Globus pallidus (tissue), 1 donor: ENCODE measurements at regions not wholly inside any gene's neighbourhood (a gene's known extent, or its start where the extent isn't known, plus 50 kb on each side); places are given as distances from the start of the nearest gene placed in this dataset.

Experiments
- DNase-seq: peaks from one replicate; pipeline ENCODE4 v3.0.0-alpha.2; 2015; ENCODE audit warnings: low spot score

DNA sequence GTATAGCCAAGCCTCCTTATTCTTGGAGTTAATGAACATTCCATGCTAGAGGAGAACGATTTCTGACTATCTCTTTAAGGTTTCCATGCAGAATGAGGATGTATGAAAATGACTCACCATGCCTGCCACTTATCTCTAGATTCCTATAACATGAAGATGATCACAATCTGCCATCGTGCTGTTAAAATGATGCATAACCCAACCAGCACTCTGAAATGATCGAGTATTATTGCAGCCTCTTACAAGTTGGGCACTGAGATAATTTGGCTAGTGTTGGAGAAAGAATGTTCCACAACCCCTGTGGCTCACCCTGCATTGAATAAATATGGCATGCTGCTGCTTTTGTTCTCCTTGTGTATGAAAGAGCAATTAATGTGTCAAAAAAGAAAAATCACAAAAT is 1143.6 kb upstream of the WWC1 start:
- DNase-seq, result no peak

DNA sequence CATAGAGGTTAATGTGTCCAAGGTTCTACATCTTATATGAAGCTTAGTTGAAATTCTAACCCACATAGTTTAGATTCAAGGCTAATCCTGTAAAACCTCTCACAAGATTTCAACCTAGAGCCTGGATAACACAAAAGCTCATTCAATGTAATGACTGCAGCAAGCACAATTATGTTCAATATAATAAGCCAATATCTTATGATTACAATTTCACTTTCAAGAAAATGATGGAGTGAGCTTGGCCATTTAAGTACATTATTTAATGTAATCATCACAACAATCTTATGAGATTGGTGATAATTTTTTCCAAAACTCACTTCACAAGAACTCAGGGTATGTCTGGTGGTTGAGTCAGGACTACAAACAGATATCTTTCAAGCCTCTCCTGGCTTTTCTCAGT is 1140.8 kb upstream of the WWC1 start:
- DNase-seq, result no peak

DNA sequence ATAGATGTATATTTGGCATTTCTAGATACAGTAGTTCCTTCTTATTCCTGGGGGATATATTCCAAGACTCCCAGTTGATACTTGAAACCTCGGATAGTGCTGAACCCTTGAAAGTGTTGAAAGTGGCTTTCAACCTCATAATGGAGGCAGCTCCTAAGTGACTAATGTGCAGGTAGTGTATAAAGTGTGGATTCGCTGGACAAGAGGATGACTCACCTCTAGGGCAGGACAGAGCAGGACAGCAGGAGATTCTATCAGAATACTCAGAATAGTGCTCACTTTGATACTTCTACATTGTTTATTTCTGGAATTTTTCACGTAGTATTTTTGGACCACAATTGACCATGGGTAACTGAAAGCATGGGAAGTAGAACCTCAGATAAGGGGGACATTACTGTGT is 1138.9 kb upstream of the WWC1 start:
- no peak for DNase-seq

GRCh38 chr5:167155387-167156005 is 1135.9 kb upstream of the WWC1 start:
- DNase-seq, result no peak

DNA sequence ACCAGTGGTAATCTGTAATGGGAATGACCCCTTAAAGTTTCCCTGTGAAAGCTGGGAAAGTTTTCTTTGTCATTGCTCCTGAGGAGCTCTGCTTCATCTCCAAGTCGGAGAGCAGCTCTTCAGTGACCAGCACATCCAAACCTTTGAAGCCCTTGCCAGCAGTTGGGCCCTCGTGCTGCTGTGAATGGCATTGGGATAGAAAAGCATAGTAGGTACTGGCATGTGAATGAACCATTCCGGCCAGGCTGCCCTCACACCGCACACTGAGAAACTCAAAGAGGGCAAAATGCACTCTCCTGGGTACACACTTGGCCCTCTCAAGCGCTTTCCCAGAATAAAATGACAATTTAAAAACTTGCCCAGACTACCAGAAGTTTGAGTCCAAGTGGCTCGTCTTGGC is 1135.0 kb upstream of the WWC1 start:
- peak; percentile 14 for DNase-seq

DNA sequence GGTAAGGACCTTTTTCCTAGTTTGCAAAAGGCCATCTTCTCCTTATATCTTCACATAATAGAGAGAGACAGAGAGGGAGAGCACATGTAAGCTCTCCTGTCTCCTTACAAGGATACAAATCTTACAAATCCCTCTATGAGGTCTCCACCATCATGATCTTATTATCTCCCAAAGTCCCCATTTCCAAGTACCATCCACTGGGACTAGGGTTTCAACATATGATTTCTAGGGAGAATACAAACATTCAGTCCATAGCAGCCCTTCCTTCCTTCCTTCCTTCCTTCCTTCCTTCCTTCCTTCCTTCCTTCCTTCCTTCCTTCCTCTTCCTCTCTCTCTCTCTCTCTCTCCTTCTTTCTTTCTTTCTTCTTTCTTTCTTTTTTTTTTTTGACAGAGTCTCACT is 1132.9 kb upstream of the WWC1 start:
- DNase-seq, result no peak

DNA sequence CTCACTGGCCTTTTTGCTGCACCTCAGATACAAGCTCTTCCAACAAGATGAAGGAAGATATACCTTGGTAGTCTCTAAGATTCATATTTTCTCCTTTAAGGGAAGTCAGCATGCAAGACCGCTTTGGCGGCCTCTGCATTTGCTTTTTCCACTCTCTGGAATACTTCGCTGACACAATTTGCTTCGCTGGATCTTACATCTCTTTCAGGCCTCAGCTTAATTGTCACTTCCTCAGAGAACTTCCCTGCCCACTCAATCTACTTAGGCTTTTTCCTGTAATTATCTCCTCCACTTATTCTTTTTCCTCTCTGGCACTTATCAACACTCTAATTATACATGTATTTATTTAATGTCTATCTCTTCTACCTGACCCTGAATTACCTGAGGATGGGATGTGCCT is 1131.1 kb upstream of the WWC1 start:
- no peak for DNase-seq

DNA sequence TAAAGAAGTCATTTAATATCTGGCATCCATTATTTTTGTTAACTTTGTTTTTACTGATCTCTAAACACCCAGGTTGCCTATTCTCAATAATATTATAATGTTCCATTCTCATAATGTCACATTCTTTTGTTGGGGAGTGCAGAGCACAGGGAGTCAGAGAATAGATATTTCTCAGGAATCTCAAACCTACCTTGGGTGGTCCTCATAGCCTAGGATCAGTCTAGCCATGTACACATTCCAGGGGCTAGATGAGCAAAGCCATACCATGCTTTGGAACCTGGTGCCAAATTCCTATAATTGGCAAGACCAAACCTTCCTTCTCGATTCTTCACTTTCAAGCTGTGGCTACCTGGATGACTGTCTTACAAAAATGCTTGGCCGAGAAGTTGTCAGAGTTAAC is 1124.7 kb upstream of the WWC1 start:
- DNase-seq, result no peak

DNA sequence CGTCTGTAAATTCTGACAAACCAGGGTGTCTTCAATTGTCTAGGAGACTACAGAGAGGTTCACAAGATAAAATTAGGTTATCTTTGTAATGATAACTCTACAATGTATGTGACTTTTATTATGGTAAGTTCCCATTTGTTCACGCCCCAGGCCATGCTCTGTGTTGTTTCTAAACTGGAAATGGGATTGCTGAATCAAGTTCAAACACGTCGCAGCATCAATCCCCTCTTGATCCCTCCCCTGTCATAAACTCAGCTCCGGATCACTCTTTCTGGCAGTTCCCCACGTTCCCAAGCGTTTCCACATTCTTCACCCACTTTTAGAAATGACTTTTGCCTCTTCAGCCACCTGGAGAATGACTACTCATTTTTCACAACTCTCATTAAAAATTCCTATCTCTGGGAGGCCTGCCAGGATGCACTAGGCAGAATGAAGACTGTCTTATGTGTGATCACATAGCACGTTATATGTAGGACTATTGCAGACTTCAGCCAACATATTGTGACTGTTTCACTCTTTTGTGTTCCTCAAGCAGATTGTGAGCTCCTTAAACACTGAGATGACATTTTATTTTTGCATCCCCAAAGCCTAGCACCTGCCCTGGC is 1124.2 kb upstream of the WWC1 start:
- no peak for DNase-seq

GRCh38 chr5:167168971-167169370 is 1122.5 kb upstream of the WWC1 start:
- no peak for DNase-seq

DNA sequence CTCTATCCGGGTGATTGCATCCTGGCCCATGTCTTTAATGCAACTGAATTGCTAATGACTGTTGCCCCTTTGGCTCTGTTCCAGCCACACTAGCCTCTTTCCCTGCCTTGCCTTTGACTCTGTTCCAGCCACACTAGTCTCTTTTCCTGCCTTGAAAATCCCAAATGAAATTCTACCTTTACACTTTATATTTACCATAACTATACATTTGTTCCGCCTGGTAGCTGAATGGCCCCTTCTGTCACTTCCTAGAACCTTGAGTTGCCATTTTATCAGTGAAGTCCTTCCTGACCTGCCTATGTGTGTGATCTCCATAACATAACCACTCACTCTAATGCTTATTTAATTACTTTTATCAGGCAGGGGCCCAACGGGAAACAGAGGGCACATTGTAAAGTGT is 1120.4 kb upstream of the WWC1 start:
- no peak for DNase-seq

- no peak for DNase-seq
Observed at GRCh38 chr5:167177736-167178135, 1113.7 kb upstream of the WWC1 start.

DNA sequence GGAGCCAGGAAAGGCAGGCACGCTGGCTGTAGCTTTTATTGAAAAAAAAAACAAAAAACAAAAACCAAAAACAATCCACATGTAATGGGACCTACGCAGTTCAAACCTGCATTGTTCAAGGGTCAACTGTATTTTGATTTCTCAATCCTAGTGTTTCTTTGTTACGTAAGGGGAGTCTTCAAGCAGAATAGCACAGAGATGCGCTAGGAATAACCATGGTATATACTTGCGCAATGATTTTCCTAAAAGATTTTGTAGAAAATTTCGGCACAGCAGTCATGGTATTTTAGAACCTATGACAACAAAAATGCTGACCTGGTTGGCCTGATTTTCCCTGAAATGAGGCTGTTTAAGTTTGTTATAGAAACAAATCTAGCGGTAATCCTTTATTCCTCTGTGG is 1110.5 kb upstream of the WWC1 start:
- DNase-seq, result no peak

- DNase-seq, result no peak
Observed at GRCh38 chr5:167205881-167206280, 1085.6 kb upstream of the WWC1 start.

DNA sequence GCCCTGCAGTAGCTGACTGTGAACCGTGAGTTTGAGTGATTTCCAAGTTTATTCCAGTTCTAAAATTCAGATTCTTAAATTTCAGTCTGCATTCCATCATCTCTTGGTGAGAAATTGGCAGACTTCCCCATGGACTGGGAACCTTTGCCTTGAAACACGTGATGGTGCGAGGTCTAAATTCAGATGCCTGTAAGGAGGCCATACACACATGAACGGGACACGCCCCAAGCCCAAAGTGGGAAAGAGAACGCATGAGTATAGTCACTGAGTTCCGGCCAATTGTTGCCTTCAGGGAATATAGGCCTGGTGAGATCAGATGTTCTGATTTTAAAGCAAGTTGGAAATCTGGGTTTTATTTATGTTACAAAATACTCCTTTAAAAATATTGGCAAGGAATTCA is 1084.4 kb upstream of the WWC1 start:
- no peak for DNase-seq

- DNase-seq, result no peak
Observed at GRCh38 chr5:167208911-167209310, 1082.5 kb upstream of the WWC1 start.

DNA sequence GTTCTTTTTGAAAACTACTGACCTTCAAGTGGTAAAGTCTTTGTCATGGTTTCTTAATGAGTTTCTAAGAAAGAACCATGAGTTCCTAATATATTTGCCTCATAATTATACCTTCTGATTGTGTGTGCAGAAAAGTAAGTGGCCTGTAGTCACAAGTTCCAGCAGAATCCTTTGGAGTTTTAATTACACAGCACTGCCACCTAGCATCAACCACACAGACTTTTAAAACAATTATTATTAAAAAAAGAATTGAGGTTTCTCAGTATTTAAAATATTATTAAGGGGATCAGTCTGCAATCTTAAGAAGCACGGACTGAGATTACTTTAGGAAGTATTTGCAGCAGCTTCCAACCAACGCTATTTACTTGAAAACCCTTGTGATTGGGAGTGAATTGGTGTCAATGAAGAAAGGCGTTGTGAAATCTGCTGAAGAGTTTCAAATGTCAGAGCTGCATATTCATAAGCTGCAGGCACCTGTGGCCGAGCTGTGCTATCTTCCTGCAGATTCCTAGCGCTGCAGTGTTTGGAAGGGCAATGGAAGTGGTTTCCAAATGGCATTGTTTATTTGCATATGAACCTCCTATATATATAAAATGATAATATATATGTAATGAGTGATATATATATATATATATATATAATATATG is 1074.2 kb upstream of the WWC1 start:
- no peak for DNase-seq

DNA sequence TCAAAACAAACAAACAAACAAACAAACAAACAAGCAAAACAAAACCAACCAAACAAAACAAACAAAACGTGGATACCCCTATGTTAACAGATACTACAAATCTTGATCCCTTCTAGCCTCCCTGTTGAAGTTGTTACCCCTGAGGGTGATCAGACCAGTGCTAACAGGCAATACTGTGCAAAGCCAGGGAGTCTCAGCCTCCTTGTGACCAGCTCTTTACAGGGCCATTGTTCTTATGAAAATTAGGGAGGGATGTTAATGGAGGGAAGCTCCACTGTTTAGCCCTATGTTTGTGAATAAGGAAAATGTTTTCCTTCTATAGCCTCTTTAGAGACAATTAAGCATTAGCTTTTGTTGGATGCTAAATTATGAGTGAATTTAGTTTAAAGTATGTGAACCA is 1072.1 kb upstream of the WWC1 start:
- no peak for DNase-seq

GRCh38 chr5:167226386-167226785 is 1065.1 kb upstream of the WWC1 start:
- DNase-seq, result no peak

- DNase-seq, result no peak
Observed at GRCh38 chr5:167228134-167228533, 1063.3 kb upstream of the WWC1 start.

GRCh38 chr5:167229751-167230150 is 1061.7 kb upstream of the WWC1 start:
- no peak for DNase-seq

GRCh38 chr5:167230414-167230813 is 1061.0 kb upstream of the WWC1 start:
- DNase-seq, result no peak

DNA sequence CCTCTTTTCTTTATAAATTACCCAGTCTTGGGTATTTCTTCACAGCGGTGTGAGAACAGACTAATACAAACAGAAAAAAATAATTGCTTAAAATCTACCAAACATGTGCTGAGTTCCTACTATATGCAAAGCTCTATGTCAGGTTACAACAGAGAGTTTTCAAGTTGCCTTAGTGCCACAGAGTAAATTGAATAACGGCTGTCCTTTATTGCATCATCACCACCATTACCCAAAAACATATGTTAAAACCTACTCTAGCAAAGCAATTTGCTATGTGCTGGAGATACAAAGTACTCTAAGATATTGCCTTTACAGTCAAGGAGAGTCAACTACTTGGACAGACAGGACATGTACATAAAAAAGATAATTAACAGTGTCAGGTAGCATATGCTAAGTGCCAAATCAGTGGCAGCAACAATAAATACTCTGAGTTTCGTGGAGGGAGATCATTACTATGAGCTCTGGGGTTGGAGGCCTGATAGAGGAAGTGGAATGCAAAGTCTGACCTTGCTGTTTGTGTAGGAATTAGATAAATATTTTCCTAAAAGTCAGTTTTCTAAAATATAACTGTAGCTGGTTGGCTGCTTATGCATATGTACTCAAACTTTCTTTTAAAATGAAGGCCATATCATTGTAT is 1058.7 kb upstream of the WWC1 start:
- no peak for DNase-seq
